GM23338 (cell line): ENCODE measurements at regions not wholly inside any gene's neighbourhood (a gene's known extent, or its start where the extent isn't known, plus 50 kb on each side); places are given as distances from the start of the nearest gene placed in this dataset.

ENCODE experiments used
- ATAC-seq: fragments of 200-7000 bp; cut with Tn5 transposase; 3 replicates; pipeline ENCODE4 v1.9.1; 2020
- DNase-seq: peaks from one replicate; pipeline ENCODE4 v3.0.0-alpha.2; 2015; ENCODE audit warnings: low spot score
- H2AFZ ChIP-seq: fragments of 200-600 bp; sonication (generic); 2 replicates; pipeline ENCODE4 v1.8.0; 2016; ENCODE audit warnings: antibody characterized with exemption, mild to moderate bottlenecking, moderate library complexity
- H3F3A ChIP-seq: fragments of 200-600 bp; sonication (generic); replicated peaks from 2 replicates; pipeline ENCODE4 v1.8.0; 2017; ENCODE audit warnings: antibody characterized with exemption, mixed run types, low read depth
- H3K27ac ChIP-seq: fragments of 200-600 bp; sonication (generic); 2 replicates; pipeline ENCODE4 v1.6.1; 2016; ENCODE audit warnings: low read depth
- H3K27me3 ChIP-seq: fragments of 200-600 bp; sonication (generic); 2 replicates; pipeline ENCODE4 v1.8.0; 2016; ENCODE audit warnings: mild to moderate bottlenecking, mixed run types, moderate library complexity; ENCODE audit not compliant: insufficient read depth
- H3K36me3 ChIP-seq: fragments of 200-600 bp; sonication (generic); 2 replicates; pipeline ENCODE4 v1.8.0; 2016; ENCODE audit warnings: mild to moderate bottlenecking; ENCODE audit not compliant: insufficient read depth
- H3K4me1 ChIP-seq: fragments of 200-600 bp; sonication (generic); 2 replicates; pipeline ENCODE4 v1.8.0; 2016; ENCODE audit warnings: mild to moderate bottlenecking, moderate library complexity; ENCODE audit not compliant: insufficient read depth
- H3K4me2 ChIP-seq: fragments of 200-600 bp; sonication (generic); 2 replicates; pipeline ENCODE4 v1.7.1; 2017; ENCODE audit warnings: mixed run types
- H3K4me3 ChIP-seq: fragments of 200-600 bp; sonication (generic); 2 replicates; pipeline ENCODE4 v1.6.1; 2016; ENCODE audit warnings: mixed run types
- H3K79me2 ChIP-seq: fragments of 200-600 bp; sonication (generic); replicated peaks from 2 replicates; pipeline ENCODE4 v1.8.0; 2017; ENCODE audit warnings: mild to moderate bottlenecking; ENCODE audit not compliant: insufficient read depth
- H3K9me2 ChIP-seq: fragments of 200-600 bp; sonication (generic); 2 replicates; pipeline ENCODE4 v1.8.0; 2017; ENCODE audit not compliant: insufficient read depth
- H4K20me1 ChIP-seq: fragments of 200-600 bp; sonication (generic); replicated peaks from 2 replicates; pipeline ENCODE4 v1.8.0; 2017; ENCODE audit warnings: mild to moderate bottlenecking; ENCODE audit not compliant: insufficient read depth
- H3K27ac Mint-ChIP-seq: 2 replicates; pipeline ENCODE4 v1.8.0; 2020; ENCODE audit warnings: inconsistent platforms, mild to moderate bottlenecking, moderate library complexity, mixed read lengths
- H3K27me3 Mint-ChIP-seq: 3 replicates; pipeline ENCODE4 v1.8.0; 2022; ENCODE audit warnings: low read depth, mild to moderate bottlenecking, moderate library complexity, mixed read lengths, inconsistent platforms; ENCODE audit not compliant: insufficient read depth, poor library complexity
- H3K36me3 Mint-ChIP-seq: 3 replicates; pipeline ENCODE4 v1.8.0; 2021; ENCODE audit warnings: low read depth, mild to moderate bottlenecking, inconsistent platforms, moderate library complexity, mixed read lengths
- H3K4me1 Mint-ChIP-seq: 3 replicates; pipeline ENCODE4 v1.8.0; 2020; ENCODE audit warnings: mild to moderate bottlenecking, inconsistent platforms, mixed read lengths
- H3K4me3 Mint-ChIP-seq: 3 replicates; pipeline ENCODE4 v1.8.0; 2021; ENCODE audit warnings: moderate library complexity, mild to moderate bottlenecking, inconsistent platforms, mixed read lengths
- H3K9me3 Mint-ChIP-seq: 3 replicates; pipeline ENCODE4 v1.8.0; 2020; ENCODE audit warnings: moderate library complexity, mild to moderate bottlenecking, inconsistent platforms, mixed read lengths
- CREB1 ChIP-seq: fragments of 250-450 bp; sonication (Bioruptor Pico); IDR thresholded peaks from 2 replicates; pipeline ENCODE4 v1.5.0; 2020; ENCODE audit warnings: low read depth, mild to moderate bottlenecking, moderate library complexity
- EZH2 ChIP-seq: fragments of 200-600 bp; sonication (generic); IDR thresholded peaks from one replicate; pipeline ENCODE4 v1.8.0; 2017; ENCODE audit warnings: antibody characterized with exemption, mild to moderate bottlenecking, low read depth; ENCODE audit not compliant: unreplicated experiment
- EZH2phosphoT487 ChIP-seq: fragments of 200-600 bp; sonication (generic); IDR thresholded peaks from one replicate; pipeline ENCODE4 v1.8.1; 2018; ENCODE audit warnings: antibody characterized with exemption; ENCODE audit not compliant: unreplicated experiment
- JUNB ChIP-seq: IDR thresholded peaks from one replicate; pipeline ENCODE4 v1.6.1; 2016; ENCODE audit warnings: antibody characterized with exemption; ENCODE audit not compliant: unreplicated experiment
- NANOG ChIP-seq: IDR thresholded peaks from 2 replicates; pipeline ENCODE4 v1.6.1; 2016; ENCODE audit warnings: antibody characterized with exemption, borderline replicate concordance
- POLR2AphosphoS5 ChIP-seq: IDR thresholded peaks from 2 replicates; pipeline ENCODE4 v1.6.1; 2016; ENCODE audit warnings: antibody characterized with exemption, low read depth
- STAT1 ChIP-seq: IDR thresholded peaks from one replicate; pipeline ENCODE4 v1.6.1; 2016; ENCODE audit warnings: antibody characterized with exemption; ENCODE audit not compliant: unreplicated experiment
- ZNF114 ChIP-seq: fragments of 250-450 bp; sonication (Bioruptor Pico); IDR thresholded peaks from 2 replicates; pipeline ENCODE4 v1.5.0; 2020; ENCODE audit warnings: mild to moderate bottlenecking, moderate library complexity
- ZNF331 ChIP-seq: fragments of 250-450 bp; sonication (Bioruptor Pico); IDR thresholded peaks from 2 replicates; pipeline ENCODE4 v1.5.0; 2020; ENCODE audit warnings: low read depth, mild to moderate bottlenecking, moderate library complexity
- TF ChIP-seq, protein P1 (sequence below): fragments of 250-450 bp; sonication (Bioruptor Pico); IDR thresholded peaks from 2 replicates; pipeline ENCODE4 v1.5.0; 2020; ENCODE audit warnings: mild to moderate bottlenecking, moderate library complexity
- TF ChIP-seq, protein P2 (sequence below): IDR thresholded peaks from one replicate; pipeline ENCODE4 v1.6.1; 2018; ENCODE audit warnings: antibody characterized with exemption; ENCODE audit not compliant: unreplicated experiment
- TF ChIP-seq, protein P3 (sequence below): IDR thresholded peaks from 2 replicates; pipeline ENCODE4 v1.6.1; 2016; ENCODE audit warnings: antibody characterized with exemption
- TF ChIP-seq, protein P4 (sequence below), 2 experiments: fragments of 200-600 bp in 1 of 2; sonication (generic) in 1 of 2; conservative IDR thresholded peaks; 2 replicates each; pipeline versions ENCODE4 v1.5.1 to v1.6.1; 2016 to 2017; ENCODE audit warnings: antibody characterized with exemption in 2 of 2, low read depth in 2 of 2, mild to moderate bottlenecking in 2 of 2, moderate library complexity in 1 of 2

DNA sequence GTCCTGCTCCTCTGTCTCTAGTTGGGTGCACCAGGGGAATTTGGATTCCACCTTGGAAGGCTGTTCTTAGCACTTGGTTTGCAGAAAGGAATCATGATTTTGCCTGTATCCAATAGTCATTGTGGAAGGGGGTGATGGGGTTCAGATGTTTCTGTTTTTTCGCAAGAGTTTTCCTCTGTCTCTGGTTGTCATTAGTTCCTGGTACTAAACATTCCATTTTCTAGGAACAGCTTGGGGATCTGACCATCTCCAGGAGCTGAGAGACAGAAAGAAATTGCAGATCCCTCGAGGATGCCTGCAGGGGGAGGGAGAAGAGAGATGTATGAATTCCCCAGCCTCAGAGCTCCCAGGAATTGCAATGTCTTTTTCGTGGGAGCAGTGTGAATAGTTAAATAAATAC is 70.9 kb downstream of the CYTL1 start:
- Mint-ChIP-seq H3K4me1 (peaks cover 4% of the 10 kb centered on the region; the same call in 1 of the 3 replicates), H3K27ac (no peak overlapping the region)

More for the DNA sequence above, 70.9 kb downstream of the CYTL1 start:
- no peaks in the 10 kb centered on the region for H3K36me3 ChIP-seq
- H4K20me1 ChIP-seq: no peaks in the 10 kb centered on the region
- TF ChIP-seq, protein P1, sequence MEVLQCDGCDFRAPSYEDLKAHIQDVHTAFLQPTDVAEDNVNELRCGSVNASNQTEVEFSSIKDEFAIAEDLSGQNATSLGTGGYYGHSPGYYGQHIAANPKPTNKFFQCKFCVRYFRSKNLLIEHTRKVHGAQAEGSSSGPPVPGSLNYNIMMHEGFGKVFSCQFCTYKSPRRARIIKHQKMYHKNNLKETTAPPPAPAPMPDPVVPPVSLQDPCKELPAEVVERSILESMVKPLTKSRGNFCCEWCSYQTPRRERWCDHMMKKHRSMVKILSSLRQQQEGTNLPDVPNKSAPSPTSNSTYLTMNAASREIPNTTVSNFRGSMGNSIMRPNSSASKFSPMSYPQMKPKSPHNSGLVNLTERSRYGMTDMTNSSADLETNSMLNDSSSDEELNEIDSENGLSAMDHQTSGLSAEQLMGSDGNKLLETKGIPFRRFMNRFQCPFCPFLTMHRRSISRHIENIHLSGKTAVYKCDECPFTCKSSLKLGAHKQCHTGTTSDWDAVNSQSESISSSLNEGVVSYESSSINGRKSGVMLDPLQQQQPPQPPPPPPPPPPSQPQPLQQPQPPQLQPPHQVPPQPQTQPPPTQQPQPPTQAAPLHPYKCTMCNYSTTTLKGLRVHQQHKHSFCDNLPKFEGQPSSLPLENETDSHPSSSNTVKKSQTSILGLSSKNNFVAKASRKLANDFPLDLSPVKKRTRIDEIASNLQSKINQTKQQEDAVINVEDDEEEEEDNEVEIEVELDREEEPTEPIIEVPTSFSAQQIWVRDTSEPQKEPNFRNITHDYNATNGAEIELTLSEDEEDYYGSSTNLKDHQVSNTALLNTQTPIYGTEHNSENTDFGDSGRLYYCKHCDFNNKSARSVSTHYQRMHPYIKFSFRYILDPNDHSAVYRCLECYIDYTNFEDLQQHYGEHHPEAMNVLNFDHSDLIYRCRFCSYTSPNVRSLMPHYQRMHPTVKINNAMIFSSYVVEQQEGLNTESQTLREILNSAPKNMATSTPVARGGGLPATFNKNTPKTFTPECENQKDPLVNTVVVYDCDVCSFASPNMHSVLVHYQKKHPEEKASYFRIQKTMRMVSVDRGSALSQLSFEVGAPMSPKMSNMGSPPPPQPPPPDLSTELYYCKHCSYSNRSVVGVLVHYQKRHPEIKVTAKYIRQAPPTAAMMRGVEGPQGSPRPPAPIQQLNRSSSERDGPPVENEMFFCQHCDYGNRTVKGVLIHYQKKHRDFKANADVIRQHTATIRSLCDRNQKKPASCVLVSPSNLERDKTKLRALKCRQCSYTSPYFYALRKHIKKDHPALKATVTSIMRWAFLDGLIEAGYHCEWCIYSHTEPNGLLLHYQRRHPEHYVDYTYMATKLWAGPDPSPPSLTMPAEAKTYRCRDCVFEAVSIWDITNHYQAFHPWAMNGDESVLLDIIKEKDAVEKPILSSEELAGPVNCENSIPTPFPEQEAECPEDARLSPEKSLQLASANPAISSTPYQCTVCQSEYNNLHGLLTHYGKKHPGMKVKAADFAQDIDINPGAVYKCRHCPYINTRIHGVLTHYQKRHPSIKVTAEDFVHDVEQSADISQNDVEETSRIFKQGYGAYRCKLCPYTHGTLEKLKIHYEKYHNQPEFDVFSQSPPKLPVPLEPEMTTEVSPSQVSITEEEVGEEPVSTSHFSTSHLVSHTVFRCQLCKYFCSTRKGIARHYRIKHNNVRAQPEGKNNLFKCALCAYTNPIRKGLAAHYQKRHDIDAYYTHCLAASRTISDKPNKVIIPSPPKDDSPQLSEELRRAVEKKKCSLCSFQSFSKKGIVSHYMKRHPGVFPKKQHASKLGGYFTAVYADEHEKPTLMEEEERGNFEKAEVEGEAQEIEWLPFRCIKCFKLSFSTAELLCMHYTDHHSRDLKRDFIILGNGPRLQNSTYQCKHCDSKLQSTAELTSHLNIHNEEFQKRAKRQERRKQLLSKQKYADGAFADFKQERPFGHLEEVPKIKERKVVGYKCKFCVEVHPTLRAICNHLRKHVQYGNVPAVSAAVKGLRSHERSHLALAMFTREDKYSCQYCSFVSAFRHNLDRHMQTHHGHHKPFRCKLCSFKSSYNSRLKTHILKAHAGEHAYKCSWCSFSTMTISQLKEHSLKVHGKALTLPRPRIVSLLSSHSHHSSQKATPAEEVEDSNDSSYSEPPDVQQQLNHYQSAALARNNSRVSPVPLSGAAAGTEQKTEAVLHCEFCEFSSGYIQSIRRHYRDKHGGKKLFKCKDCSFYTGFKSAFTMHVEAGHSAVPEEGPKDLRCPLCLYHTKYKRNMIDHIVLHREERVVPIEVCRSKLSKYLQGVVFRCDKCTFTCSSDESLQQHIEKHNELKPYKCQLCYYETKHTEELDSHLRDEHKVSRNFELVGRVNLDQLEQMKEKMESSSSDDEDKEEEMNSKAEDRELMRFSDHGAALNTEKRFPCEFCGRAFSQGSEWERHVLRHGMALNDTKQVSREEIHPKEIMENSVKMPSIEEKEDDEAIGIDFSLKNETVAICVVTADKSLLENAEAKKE: no peak
- TF ChIP-seq, protein P2, sequence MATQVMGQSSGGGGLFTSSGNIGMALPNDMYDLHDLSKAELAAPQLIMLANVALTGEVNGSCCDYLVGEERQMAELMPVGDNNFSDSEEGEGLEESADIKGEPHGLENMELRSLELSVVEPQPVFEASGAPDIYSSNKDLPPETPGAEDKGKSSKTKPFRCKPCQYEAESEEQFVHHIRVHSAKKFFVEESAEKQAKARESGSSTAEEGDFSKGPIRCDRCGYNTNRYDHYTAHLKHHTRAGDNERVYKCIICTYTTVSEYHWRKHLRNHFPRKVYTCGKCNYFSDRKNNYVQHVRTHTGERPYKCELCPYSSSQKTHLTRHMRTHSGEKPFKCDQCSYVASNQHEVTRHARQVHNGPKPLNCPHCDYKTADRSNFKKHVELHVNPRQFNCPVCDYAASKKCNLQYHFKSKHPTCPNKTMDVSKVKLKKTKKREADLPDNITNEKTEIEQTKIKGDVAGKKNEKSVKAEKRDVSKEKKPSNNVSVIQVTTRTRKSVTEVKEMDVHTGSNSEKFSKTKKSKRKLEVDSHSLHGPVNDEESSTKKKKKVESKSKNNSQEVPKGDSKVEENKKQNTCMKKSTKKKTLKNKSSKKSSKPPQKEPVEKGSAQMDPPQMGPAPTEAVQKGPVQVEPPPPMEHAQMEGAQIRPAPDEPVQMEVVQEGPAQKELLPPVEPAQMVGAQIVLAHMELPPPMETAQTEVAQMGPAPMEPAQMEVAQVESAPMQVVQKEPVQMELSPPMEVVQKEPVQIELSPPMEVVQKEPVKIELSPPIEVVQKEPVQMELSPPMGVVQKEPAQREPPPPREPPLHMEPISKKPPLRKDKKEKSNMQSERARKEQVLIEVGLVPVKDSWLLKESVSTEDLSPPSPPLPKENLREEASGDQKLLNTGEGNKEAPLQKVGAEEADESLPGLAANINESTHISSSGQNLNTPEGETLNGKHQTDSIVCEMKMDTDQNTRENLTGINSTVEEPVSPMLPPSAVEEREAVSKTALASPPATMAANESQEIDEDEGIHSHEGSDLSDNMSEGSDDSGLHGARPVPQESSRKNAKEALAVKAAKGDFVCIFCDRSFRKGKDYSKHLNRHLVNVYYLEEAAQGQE: no peak
- TF ChIP-seq, protein P3, sequence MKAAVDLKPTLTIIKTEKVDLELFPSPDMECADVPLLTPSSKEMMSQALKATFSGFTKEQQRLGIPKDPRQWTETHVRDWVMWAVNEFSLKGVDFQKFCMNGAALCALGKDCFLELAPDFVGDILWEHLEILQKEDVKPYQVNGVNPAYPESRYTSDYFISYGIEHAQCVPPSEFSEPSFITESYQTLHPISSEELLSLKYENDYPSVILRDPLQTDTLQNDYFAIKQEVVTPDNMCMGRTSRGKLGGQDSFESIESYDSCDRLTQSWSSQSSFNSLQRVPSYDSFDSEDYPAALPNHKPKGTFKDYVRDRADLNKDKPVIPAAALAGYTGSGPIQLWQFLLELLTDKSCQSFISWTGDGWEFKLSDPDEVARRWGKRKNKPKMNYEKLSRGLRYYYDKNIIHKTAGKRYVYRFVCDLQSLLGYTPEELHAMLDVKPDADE: no peak
- no peak for TF ChIP-seq CREB1
- no peak for TF ChIP-seq ZNF114 (CRISPR knock-in tag)
- TF ChIP-seq STAT1: no peak
- TF ChIP-seq EZH2phosphoT487: no peak
- TF ChIP-seq POLR2AphosphoS5: no peak
- TF ChIP-seq ZNF331: no peak
- TF ChIP-seq NANOG: no peak
- TF ChIP-seq EZH2: no peak
- no peak for TF ChIP-seq JUNB
- TF ChIP-seq, protein P4, sequence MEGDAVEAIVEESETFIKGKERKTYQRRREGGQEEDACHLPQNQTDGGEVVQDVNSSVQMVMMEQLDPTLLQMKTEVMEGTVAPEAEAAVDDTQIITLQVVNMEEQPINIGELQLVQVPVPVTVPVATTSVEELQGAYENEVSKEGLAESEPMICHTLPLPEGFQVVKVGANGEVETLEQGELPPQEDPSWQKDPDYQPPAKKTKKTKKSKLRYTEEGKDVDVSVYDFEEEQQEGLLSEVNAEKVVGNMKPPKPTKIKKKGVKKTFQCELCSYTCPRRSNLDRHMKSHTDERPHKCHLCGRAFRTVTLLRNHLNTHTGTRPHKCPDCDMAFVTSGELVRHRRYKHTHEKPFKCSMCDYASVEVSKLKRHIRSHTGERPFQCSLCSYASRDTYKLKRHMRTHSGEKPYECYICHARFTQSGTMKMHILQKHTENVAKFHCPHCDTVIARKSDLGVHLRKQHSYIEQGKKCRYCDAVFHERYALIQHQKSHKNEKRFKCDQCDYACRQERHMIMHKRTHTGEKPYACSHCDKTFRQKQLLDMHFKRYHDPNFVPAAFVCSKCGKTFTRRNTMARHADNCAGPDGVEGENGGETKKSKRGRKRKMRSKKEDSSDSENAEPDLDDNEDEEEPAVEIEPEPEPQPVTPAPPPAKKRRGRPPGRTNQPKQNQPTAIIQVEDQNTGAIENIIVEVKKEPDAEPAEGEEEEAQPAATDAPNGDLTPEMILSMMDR (conservative IDR thresholded peaks at IDR 0.05; ENCODE audit: low read depth in 2 of 2): no peak
- no peak for ATAC-seq
- Mint-ChIP-seq H3K36me3 (no peaks in the 10 kb centered on the region), H3K27me3 (peaks cover 2% of the 10 kb centered on the region), H3K4me3 (no peak overlapping the region), H3K9me3 (peaks cover 9% of the 10 kb centered on the region)
- no peaks in the 10 kb centered on the region for H3K4me1 ChIP-seq
- no peaks in the 10 kb centered on the region for H3K9me2 ChIP-seq
- H3K4me2 ChIP-seq: no peak overlapping the region
- DNase-seq: no peak
- no peaks in the 10 kb centered on the region for H3F3A ChIP-seq
- H3K79me2 ChIP-seq: no peaks in the 10 kb centered on the region
- no peak overlapping the region for H3K4me3 ChIP-seq
- no peaks in the 10 kb centered on the region for H3K27me3 ChIP-seq
- H2AFZ ChIP-seq: no peak overlapping the region
- no peak overlapping the region for H3K27ac ChIP-seq
